C4-2B (cell line): ENCODE measurements at regions not wholly inside any gene's neighbourhood (a gene's known extent, or its start where the extent isn't known, plus 50 kb on each side); places are given as distances from the start of the nearest gene placed in this dataset.

Experiments used
- ZFX ChIP-seq: fragments of 450-650 bp; IDR thresholded peaks from 2 replicates; pipeline ENCODE4 v1.6.1; 2017
- TF ChIP-seq, protein P1 (sequence below): fragments of 450-650 bp; conservative IDR thresholded peaks from 2 replicates; pipeline ENCODE4 v1.5.1; 2017; ENCODE audit warnings: mild to moderate bottlenecking

DNA sequence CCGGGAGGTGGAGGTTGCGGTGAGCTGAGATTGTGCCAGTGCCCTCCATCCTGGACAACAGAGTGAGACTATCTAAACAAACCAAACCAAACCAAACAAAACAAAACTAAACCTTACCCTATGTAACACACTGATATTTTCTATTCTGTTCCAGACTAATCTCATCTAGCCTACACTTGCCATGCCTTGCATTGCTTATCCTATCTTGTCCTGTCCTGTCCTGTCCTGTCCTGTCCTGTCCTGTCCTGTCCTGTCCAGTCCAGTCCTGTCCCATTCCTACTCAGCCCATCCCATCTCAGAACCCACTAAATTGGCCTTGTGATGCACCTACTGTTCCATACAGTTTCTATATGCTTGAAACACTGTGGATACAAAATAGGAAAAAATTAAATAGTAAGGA lies 64.7 kb upstream of the HDAC9 start:
- TF ChIP-seq, protein P1, sequence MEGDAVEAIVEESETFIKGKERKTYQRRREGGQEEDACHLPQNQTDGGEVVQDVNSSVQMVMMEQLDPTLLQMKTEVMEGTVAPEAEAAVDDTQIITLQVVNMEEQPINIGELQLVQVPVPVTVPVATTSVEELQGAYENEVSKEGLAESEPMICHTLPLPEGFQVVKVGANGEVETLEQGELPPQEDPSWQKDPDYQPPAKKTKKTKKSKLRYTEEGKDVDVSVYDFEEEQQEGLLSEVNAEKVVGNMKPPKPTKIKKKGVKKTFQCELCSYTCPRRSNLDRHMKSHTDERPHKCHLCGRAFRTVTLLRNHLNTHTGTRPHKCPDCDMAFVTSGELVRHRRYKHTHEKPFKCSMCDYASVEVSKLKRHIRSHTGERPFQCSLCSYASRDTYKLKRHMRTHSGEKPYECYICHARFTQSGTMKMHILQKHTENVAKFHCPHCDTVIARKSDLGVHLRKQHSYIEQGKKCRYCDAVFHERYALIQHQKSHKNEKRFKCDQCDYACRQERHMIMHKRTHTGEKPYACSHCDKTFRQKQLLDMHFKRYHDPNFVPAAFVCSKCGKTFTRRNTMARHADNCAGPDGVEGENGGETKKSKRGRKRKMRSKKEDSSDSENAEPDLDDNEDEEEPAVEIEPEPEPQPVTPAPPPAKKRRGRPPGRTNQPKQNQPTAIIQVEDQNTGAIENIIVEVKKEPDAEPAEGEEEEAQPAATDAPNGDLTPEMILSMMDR = no peak
- TF ChIP-seq ZFX = no peak
